Muscle layer of duodenum (tissue), 2 donors: ENCODE measurements at regions not wholly inside any gene's neighbourhood (a gene's known extent, or its start where the extent isn't known, plus 50 kb on each side); places are given as distances from the start of the nearest gene placed in this dataset.
A peak's percentile ranks its signal among the peaks of the same experiment; 100 is the strongest.
"Not testable (repeated sequence)": the region's sequence is repeated elsewhere in the genome, so short reads cannot be mapped to it uniquely, and the experiment has no call there.

Experiments
- H3K27ac ChIP-seq: one replicate; pipeline ENCODE4 v1.7.0; 2013; ENCODE audit warnings: mild to moderate bottlenecking, low read length
- H3K27me3 ChIP-seq: one replicate; pipeline ENCODE4 v1.7.0; 2013; ENCODE audit warnings: low read depth, mild to moderate bottlenecking, control low read depth, low read length
- H3K36me3 ChIP-seq, 2 donors: one replicate each; pipeline ENCODE4 v1.7.0; 2013; ENCODE audit warnings: low read length in 2 of 2, control low read depth in 1 of 2, mild to moderate bottlenecking in 1 of 2; ENCODE audit not compliant: insufficient read depth in 2 of 2, control insufficient read depth in 1 of 2
- H3K4me1 ChIP-seq, 2 donors: one replicate each; pipeline ENCODE4 v1.7.0; 2013; ENCODE audit warnings: low read length in 2 of 2, mild to moderate bottlenecking in 2 of 2, control low read depth in 1 of 2, moderate library complexity in 1 of 2; ENCODE audit not compliant: insufficient read depth in 2 of 2, control insufficient read depth in 1 of 2
- H3K4me3 ChIP-seq, 2 donors: one replicate each; pipeline ENCODE4 v1.7.0; 2013; ENCODE audit warnings: low read length in 2 of 2, low read depth in 1 of 2, mild to moderate bottlenecking in 1 of 2
- H3K9me3 ChIP-seq, 2 donors: one replicate each; pipeline ENCODE4 v1.7.0; 2013; ENCODE audit warnings: low read length in 2 of 2, control low read depth in 1 of 2, mild to moderate bottlenecking in 1 of 2; ENCODE audit not compliant: control insufficient read depth in 1 of 2
- donor health status: healthy.

GRCh38 chr13:16201202-16201601 is 2980.4 kb downstream of the TUBA3C start:
- not testable (repeated sequence) for H3K4me3 ChIP-seq

GRCh38 chr13:16160609-16161008 is 3021.0 kb downstream of the TUBA3C start:
- not testable (repeated sequence) for H3K4me1 ChIP-seq, H3K27me3 ChIP-seq, H3K4me3 ChIP-seq, H3K36me3 ChIP-seq, H3K27ac ChIP-seq, H3K9me3 ChIP-seq

More at GRCh38 chr13:16201202-16201601, 2980.4 kb downstream of the TUBA3C start:
- H3K9me3 ChIP-seq, H3K27ac ChIP-seq, H3K4me1 ChIP-seq, H3K36me3 ChIP-seq, H3K27me3 ChIP-seq: not testable (repeated sequence)

DNA sequence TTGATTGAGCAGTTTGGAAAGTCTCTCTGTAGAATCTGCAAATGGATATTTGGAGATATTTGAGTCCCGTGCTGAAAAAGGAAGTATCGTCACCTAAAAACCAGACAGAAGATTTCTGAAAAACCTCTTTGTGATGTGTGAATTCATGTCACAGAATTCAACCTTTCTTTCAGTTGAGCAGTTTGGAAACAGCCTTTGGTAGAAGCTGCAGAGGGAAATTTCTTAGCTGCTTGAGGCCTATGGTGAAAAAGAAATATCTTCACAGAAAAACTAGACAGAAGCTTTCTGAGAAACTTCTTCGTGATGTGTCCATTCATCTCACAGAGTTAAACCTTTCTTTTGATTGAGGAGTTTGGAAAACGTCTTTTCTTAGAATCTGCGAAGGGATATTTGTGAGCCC is 3022.7 kb downstream of the TUBA3C start:
- H3K27ac ChIP-seq, H3K4me1 ChIP-seq, H3K27me3 ChIP-seq, H3K4me3 ChIP-seq, H3K9me3 ChIP-seq, H3K36me3 ChIP-seq: not testable (repeated sequence)

DNA sequence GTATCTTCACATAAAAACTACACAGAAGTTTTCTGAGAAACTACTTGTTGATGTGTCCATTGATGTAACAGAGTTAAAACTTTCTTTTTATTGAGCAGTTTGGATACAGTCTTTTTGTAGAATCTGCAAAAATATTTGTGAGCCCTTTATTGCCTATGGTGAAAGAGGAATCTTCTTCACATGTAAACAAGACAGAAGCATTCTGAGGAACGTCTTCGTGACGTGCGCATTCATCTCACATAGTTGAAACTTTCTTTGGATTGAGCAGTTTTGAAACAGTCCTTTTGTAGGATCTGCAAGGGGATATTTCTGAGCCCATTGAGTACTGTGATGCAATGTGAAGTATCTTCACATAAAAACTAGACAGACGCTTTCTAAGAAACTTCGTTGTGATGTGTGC is 3023.6 kb downstream of the TUBA3C start:
- H3K27ac ChIP-seq, H3K4me3 ChIP-seq, H3K36me3 ChIP-seq, H3K4me1 ChIP-seq, H3K9me3 ChIP-seq, H3K27me3 ChIP-seq: not testable (repeated sequence)

DNA sequence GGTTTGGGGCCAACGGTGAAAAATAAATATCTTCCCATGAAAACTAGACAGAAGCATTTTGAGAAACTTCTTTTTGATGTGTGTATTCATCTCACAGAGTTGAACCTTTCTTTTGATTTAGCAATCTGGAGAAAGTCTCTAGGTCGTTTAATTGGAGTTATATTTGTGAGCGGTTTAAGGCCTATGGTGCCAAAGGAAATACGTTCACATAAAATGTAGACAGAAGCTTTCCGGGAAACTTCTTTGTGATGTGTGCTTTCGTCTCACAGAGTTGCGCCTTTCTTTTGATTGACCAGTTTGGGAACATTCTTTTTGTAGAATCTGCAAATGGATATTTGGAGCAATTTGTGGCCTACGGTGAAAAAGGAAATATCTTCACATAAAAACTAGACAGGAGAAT is 3028.8 kb downstream of the TUBA3C start:
- H3K36me3 ChIP-seq, H3K4me1 ChIP-seq, H3K27me3 ChIP-seq, H3K4me3 ChIP-seq, H3K9me3 ChIP-seq, H3K27ac ChIP-seq: not testable (repeated sequence)

DNA sequence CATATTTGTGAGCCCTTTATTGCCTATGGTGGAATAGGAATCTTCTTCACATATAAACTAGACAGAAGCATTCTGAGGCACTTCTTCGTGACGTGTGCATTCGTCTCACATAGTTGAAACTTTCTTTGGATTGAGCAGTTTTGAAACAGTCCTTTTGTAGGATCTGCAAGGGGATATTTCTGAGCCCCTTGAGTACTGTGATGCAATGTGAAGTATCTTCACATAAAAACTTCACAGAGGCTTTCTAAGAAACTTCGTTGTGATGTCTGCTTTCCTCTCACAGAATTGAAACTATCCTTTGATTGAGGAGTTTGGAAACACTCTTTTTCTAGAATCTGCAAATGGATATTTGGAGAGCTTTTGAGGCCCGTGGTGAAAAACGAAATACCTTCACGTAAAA is 3030.3 kb downstream of the TUBA3C start:
- H3K36me3 ChIP-seq, H3K4me3 ChIP-seq, H3K27ac ChIP-seq, H3K9me3 ChIP-seq, H3K4me1 ChIP-seq, H3K27me3 ChIP-seq: not testable (repeated sequence)

- not testable (repeated sequence) for H3K27ac ChIP-seq, H3K4me1 ChIP-seq, H3K4me3 ChIP-seq, H3K36me3 ChIP-seq, H3K27me3 ChIP-seq
- peaks cover 0 to 12% of the 10 kb centered on the region in 2 donors for H3K9me3 ChIP-seq
Observed at GRCh38 chr13:16149415-16149814, 3032.2 kb downstream of the TUBA3C start.

DNA sequence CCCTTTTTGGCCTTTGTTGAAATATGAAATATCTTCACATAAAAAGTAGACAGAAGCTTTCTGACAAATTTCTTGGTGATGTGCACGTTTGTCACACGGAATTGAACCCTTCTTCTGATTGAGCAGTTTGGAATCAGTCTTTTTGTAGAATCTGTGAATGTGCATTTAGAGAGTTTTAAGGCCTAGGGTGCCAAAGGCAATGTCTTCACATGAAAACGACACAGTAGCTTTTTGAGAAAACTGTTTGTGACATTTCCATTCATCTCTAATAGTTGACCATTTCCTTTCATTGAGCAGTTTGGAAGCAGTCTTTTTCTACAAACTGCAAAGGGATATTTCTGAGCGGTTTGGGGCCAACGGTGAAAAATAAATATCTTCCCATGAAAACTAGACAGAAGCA is 3036.0 kb downstream of the TUBA3C start:
- peaks cover 0 to 13% of the 10 kb centered on the region in 2 donors for H3K9me3 ChIP-seq
- not testable (repeated sequence) for H3K27ac ChIP-seq, H3K27me3 ChIP-seq, H3K4me3 ChIP-seq, H3K36me3 ChIP-seq, H3K4me1 ChIP-seq

DNA sequence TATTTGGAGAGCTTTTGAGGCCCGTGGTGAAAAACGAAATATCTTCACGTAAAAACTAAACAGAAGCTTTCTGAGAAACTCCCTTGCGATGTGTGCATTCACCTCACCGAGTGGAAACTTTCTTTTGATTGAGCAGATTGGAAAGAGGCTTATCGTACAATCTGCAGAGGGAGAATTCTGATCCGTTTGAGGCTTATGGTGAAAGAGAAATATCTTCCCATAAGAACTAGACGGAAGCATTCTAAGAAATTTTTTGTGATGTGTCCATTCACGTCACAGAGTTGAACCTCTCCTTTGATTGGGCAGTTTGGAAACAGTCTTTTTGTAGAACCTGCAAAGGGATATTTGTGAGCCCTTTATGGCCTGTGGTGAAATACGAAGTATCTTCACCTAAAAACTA is 3040.3 kb downstream of the TUBA3C start:
- Histone ChIP-seq H3K9me3 (peaks cover 5 to 15% of the 10 kb centered on the region in 2 donors), H3K4me3 (peak overlapping the region in 1 of 2 donors; percentile 0)
- not testable (repeated sequence) for H3K4me1 ChIP-seq, H3K27ac ChIP-seq, H3K36me3 ChIP-seq, H3K27me3 ChIP-seq

DNA sequence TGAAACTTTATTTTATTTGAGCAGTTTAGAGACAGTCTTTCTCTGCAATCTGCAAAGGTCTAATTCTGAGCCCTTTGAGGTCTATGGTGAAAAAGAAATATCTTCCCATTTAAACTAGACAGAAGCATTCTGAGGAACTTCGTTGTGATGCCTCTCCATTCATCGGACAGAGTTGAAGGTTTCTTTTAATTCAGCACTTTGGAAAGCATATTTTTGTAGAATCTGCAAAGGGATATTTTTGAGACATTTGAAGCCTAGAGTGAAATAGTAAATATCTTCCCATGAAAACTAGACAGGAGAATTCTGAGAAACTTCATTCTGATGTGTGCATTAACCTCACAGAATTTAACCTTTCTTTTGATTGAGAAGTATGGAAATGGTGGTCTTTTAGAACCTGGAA is 3044.8 kb downstream of the TUBA3C start:
- H3K27me3 ChIP-seq, H3K27ac ChIP-seq, H3K9me3 ChIP-seq, H3K4me3 ChIP-seq, H3K4me1 ChIP-seq, H3K36me3 ChIP-seq: not testable (repeated sequence)

DNA sequence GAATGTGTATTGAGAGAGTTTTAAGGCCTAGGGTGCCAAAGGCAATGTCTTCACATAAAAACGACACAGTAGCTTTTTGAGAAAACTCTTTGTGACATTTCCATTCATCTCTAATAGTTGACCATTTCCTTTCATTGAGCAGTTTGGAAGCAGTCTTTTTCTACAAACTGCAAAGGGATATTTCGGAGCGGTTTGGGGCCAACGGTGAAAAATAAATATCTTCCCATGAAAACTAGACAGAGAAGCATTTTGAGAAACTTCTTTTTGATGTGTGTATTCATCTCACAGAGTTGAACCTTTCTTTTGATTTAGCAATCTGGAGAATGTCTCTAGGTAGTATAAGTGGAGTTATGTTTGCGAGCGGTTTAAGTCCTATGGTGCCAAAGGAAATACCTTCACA is 3052.9 kb downstream of the TUBA3C start:
- H3K4me1 ChIP-seq, H3K27me3 ChIP-seq, H3K4me3 ChIP-seq, H3K36me3 ChIP-seq, H3K27ac ChIP-seq: not testable (repeated sequence)
- H3K9me3 ChIP-seq: peaks cover 0 to 12% of the 10 kb centered on the region in 2 donors

GRCh38 chr13:16113391-16113790 is 3068.2 kb downstream of the TUBA3C start:
- not testable (repeated sequence) for H3K27me3 ChIP-seq, H3K9me3 ChIP-seq, H3K4me3 ChIP-seq, H3K4me1 ChIP-seq, H3K27ac ChIP-seq, H3K36me3 ChIP-seq
